AG09309 (cell line): ENCODE measurements at regions not wholly inside any gene's neighbourhood (a gene's known extent, or its start where the extent isn't known, plus 50 kb on each side); places are given as distances from the start of the nearest gene placed in this dataset.

Source experiments
- DNase-seq: peaks from one replicate; pipeline ENCODE4 v3.0.0-alpha.2; 2010; ENCODE audit warnings: low read depth
- H3K4me3 ChIP-seq: 2 replicates; pipeline ENCODE4 v1.5.1; 2011; ENCODE audit warnings: mild to moderate bottlenecking, low read depth, low read length, moderate library complexity; ENCODE audit not compliant: control insufficient read depth
- TF ChIP-seq, protein P1 (sequence below): IDR thresholded peaks from 2 replicates; pipeline ENCODE4 v1.5.1; 2011; ENCODE audit warnings: mild to moderate bottlenecking, low read depth, low read length, inconsistent platforms; ENCODE audit not compliant: insufficient read depth, control insufficient read depth; ENCODE audit errors: missing control alignments

DNA sequence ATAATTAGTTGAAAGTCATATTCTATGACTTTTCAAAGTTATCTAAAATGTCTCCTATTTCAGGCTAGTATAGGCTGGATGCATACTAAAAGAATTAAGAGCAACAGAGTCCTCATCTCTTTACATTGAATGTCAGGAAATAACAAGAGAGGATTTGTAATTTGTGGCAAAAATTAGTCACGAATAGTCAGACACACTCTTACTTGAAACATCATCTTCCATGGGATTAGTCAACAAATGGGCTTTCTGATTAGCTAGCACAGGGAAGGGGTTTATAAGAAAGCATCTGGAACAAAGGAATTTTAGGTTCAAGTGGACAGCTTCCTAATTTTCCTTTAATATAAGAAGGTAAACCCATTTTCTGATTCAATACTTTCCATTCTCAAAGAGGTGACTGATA lies 330.3 kb upstream of the MEX3C start:
- no peak for DNase-seq
- TF ChIP-seq, protein P1, sequence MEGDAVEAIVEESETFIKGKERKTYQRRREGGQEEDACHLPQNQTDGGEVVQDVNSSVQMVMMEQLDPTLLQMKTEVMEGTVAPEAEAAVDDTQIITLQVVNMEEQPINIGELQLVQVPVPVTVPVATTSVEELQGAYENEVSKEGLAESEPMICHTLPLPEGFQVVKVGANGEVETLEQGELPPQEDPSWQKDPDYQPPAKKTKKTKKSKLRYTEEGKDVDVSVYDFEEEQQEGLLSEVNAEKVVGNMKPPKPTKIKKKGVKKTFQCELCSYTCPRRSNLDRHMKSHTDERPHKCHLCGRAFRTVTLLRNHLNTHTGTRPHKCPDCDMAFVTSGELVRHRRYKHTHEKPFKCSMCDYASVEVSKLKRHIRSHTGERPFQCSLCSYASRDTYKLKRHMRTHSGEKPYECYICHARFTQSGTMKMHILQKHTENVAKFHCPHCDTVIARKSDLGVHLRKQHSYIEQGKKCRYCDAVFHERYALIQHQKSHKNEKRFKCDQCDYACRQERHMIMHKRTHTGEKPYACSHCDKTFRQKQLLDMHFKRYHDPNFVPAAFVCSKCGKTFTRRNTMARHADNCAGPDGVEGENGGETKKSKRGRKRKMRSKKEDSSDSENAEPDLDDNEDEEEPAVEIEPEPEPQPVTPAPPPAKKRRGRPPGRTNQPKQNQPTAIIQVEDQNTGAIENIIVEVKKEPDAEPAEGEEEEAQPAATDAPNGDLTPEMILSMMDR, result no peak

DNA sequence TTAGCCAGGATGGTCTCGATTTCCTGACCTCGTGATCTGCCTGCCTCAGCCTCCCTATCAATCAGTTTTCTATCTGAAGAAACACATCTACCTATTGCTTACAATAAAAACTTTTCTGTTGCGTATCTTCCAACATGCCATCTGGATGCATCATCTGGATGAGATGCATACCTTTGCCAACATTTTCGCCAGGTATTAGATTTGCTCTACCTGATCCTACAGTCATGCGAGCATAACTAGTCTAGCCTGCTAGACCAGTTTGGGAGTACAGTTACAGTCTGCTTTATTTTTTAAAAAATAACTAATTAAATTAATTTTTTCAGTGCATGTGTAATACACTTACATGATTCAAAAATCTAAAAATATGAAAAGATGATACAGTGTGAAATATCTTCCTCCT lies 334.0 kb upstream of the MEX3C start:
- no peak for DNase-seq
- TF ChIP-seq, protein P1, result no peak
- no peak overlapping the region for H3K4me3 ChIP-seq

More for the DNA sequence above, 330.3 kb upstream of the MEX3C start:
- H3K4me3 ChIP-seq, result no peak overlapping the region

DNA sequence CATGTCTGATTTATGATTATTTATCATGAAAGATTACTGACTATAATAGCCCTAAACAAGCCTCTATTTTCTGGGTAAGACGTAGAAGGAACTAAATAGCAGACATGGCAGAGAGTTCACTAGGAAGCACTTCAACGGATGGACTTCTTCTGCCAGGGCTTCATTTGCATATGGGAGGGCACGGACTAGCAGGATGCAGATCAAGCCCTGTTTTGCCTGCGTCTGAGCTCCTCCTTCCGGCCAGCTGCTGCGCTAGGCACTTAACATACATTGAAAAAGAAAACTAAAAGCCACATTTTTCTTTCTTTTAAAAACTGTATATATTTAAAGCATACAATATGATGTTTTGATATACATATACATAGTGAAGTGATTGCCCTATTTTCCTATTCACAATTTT lies 340.0 kb upstream of the MEX3C start:
- TF ChIP-seq, protein P1, result no peak
- no peak for DNase-seq
- no peak overlapping the region for H3K4me3 ChIP-seq

DNA sequence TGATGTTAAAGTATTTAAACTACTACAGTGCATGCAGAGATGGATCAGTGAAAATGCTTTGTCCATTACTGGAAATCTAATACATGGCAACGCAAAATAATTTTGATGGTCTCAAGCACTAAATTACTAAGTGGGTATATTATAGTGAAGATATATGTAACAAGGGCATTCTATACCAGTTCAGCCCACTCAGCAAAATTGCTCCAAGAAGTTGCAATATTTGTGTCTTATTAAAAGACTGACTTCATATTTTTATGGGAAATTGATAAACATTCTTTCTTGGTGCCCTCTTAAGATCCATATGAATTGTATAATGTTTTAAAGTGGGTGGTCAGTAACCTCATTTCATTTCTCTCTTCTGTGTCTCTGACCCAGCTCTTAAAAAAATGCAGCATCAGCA lies 343.1 kb upstream of the MEX3C start:
- no peak overlapping the region for H3K4me3 ChIP-seq
- TF ChIP-seq, protein P1, result no peak
- no peak for DNase-seq

DNA sequence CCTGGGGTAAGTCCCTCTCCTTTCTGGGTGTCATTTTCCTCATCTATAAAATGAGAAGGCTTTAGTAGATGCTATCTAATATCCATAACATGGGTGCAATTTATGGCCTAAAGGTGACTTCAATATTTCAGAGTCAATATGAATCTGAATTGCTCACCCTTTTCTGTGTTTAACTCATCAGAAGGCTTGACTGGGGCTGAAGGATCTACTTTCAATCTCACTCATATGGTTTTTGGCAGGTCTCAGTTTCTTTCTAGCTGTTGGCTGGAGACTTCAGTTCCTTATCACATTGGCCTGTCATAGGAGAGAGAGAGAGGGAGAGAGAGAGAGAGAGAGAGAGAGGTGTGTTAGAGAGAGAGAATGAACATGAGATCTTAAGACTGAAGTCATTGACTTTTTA lies 343.7 kb upstream of the MEX3C start:
- H3K4me3 ChIP-seq, result no peak overlapping the region
- no peak for DNase-seq
- TF ChIP-seq, protein P1, result no peak

DNA sequence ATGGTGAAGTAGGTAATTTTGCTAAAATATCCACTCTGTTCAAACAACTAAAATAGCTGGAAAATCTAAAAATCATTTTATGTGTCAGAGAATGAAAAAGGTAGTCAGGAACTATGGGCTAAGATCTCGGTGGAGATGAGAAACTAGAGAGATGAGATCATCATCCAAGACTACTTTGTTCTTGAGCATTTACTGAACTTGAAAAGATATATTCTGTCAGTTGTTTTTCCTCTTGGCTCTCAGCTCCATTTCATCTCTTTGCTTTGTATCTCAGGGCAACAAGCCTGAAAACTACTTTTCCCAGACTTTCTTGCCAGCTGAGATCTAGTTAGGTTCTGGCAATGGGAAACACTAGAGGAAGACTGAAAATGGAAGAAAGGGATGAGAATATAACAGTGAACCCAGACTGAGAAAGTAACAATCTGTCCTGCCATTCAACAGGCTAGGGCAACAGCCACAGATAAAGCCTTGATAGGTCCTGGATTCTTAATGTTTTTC lies 346.2 kb upstream of the MEX3C start:
- no peak overlapping the region for H3K4me3 ChIP-seq
- DNase-seq, result no peak
- TF ChIP-seq, protein P1, result no peak

DNA sequence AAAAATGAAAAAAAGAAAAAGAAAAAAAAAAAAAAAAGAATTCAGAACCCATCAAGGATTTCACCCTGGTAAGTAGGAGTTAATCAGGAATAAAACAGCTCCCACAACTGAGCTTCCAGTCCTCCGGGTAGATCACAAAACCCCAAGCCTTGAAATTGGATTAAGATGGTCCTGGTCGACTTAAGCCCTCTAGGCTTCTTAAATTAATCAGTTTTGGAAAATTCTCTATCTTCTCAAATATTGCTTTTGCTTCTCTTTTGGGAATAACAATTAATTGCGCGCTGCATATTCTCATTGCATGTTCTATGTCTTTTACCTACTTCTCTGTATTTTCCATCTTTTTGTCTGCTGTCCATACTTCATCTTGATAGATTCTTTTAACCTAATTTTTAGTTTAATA lies 348.0 kb upstream of the MEX3C start:
- no peak for DNase-seq
- TF ChIP-seq, protein P1, result no peak
- H3K4me3 ChIP-seq, result no peak overlapping the region
